Hepatocyte (in vitro differentiated cells): ENCODE measurements at regions not wholly inside any gene's neighbourhood (a gene's known extent, or its start where the extent isn't known, plus 50 kb on each side); places are given as distances from the start of the nearest gene placed in this dataset.

Experiments used
- CTCF ChIP-seq: fragments of 200-600 bp; sonication (generic); IDR thresholded peaks from 2 replicates; pipeline ENCODE4 v1.5.1; 2016; ENCODE audit warnings: antibody characterized with exemption, mild to moderate bottlenecking; ENCODE audit not compliant: poor library complexity
- EZH2 ChIP-seq: fragments of 200-600 bp; sonication (generic); IDR thresholded peaks from 2 replicates; pipeline ENCODE4 v1.6.1; 2016; ENCODE audit warnings: antibody characterized with exemption, mild to moderate bottlenecking, borderline replicate concordance
- EZH2phosphoT487 ChIP-seq: fragments of 200-600 bp; sonication (generic); IDR thresholded peaks from one replicate; pipeline ENCODE4 v1.6.1; 2018; ENCODE audit warnings: antibody characterized with exemption, mild to moderate bottlenecking, low read depth, moderate library complexity; ENCODE audit not compliant: unreplicated experiment, severe bottlenecking

GRCh38 chr11:37320921-37321320 is 722.9 kb upstream of the RAG2 start:
- TF ChIP-seq CTCF (no peak), EZH2 (no peak), EZH2phosphoT487 (no peak)
